Skeletal muscle cell (primary cell): ENCODE measurements at regions not wholly inside any gene's neighbourhood (a gene's known extent, or its start where the extent isn't known, plus 50 kb on each side); places are given as distances from the start of the nearest gene placed in this dataset.

Source experiments
- DNase-seq: peaks from one replicate; pipeline ENCODE4 v3.0.0-alpha.2; 2010; ENCODE audit warnings: low read depth
- H3K4me3 ChIP-seq: 2 replicates; pipeline ENCODE4 v1.5.1; 2011; ENCODE audit warnings: low read depth, mild to moderate bottlenecking, control low read depth, low read length, moderate library complexity

GRCh38 chr6:131381709-131382093 is 191.3 kb upstream of the ARG1 start:
- DNase-seq: no peak
- no peak overlapping the region for H3K4me3 ChIP-seq

DNA sequence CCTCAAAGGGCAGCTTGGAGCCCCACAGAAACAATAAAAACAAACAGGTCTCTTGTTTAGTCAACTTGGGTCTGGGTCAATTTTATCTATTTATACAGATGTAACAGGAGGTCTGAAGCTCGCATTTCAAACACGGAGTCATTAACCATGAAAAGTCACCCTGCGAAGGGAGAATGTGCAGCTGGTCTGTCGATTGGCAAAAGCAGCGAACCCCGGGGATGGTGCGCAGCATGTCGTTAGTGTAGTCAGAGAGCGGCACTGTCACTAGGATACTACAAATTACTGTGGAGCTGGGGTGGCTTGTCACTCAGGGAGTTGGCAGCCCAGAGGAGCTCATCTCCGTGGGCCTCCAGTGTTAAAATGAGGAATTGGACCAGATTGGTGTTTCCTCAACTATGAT is 190.4 kb upstream of the ARG1 start:
- no peak for DNase-seq
- H3K4me3 ChIP-seq: no peak overlapping the region

GRCh38 chr6:131383421-131384411 is 189.3 kb upstream of the ARG1 start:
- no peak overlapping the region for H3K4me3 ChIP-seq
- DNase-seq: no peak

DNA sequence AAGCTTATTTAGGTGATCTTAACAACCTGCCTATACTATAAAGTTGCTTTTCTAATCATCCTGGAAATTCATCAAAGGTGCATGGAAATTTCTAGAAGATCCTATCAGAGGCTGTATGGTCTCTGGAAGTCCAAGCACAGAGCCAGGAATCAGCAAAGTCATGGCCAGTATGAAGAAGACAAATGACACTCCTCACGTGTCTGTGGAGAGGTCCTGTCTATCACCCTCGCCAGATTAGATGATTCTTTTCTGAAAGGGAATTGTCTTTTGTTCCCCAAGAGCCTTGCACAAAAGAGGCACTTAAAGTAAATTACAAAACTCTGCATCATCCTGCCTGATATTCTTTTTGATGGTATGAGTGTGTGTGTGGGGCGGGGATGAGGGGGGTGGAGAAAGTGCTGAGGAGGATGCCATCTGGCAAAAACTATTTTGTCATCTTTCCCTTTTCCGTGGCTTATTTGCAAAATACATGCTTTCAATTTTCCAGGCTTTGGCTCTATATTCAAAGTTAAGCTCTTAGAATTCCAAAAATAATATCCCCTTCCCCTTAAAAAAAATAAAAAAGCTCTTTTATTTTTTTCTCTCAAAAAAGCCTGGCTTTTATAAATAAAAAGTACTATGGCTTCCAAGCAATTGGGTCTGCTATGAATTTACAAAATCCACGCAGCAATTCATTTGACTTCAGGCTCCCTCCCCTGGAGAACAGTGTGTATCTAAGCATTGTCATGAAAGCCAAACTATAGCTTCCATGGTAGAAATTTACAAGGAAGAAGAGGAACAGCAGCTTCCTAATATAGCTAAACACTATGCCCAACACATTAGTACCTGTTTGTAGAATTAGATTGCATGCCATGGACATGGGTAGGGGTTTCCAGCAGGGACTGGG is 185.2 kb upstream of the ARG1 start:
- no peak overlapping the region for H3K4me3 ChIP-seq

DNA sequence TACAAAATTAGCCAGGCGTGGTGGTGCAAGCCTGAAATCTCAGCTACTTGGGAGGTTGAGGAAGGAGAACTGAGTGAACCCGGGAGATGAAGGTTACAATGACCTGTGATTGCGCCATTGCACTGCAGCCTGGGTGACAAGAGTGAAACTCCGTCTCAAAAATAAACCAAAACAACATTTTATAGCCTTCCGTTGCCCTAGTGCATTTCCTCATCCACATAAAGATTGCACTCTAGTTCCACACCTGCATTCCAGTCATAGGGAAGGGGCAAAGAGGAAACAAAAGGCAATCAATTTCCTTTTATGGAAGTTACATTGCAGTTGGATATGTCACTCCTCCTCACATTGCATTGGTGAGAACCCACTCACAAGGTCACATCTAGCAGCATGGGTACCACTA is 182.7 kb upstream of the ARG1 start:
- DNase-seq: no peak
- no peak overlapping the region for H3K4me3 ChIP-seq

More for the DNA sequence above, 185.2 kb upstream of the ARG1 start:
- DNase-seq: no peak

DNA sequence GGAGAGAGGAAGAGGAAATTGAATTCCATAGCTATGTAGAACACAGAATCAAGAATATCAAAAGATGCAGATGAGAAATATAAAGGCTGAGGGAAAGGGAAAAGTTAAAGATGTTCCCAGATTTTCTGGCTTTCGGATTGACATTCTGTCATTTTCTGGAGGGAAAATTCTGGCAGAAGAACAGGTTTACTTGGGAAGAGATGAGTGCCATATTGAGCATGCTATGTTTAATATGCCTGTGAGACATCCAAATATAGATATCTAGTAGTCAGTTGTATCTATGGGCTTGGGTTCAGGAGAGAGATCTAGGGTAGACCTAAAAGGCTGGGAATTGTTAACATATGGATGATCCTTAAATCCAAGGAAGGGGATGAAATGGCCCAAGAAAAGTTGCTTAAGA is 181.9 kb upstream of the ARG1 start:
- DNase-seq: no peak
- no peak overlapping the region for H3K4me3 ChIP-seq

- DNase-seq: no peak
- H3K4me3 ChIP-seq: no peak overlapping the region
Observed at GRCh38 chr6:131393433-131393832, 179.6 kb upstream of the ARG1 start.

DNA sequence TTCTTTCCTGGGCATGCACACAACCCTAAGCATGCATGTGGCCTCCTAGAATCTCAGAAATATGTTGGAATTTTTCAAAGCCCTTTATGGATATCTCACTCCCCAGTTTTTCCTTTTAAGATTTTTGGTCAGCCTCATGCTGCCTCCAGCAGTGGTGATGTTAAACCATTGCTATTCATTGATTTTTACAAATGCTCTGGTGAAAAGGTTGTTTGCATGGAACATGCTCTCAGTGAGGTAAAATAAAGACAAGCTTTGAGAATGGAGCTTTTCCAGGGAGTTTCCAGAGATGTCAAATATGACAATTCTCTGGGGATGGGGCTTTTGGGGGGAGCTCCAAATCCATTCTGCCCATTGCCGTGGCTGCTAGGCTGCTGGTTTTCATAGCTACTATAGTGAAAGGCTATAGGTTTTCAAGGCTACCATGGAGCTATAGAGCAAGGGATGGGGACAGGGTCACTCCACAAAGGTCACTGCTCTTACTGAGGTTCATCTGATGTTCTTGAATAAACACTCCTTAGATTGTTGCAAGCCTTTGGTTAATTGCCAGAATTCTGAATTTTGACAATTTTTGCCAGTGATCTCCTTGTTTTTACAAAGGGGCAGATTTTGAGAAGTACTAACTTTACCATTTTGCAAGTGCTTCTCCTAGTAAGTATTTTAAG is 178.1 kb upstream of the ARG1 start:
- DNase-seq: no peak

DNA sequence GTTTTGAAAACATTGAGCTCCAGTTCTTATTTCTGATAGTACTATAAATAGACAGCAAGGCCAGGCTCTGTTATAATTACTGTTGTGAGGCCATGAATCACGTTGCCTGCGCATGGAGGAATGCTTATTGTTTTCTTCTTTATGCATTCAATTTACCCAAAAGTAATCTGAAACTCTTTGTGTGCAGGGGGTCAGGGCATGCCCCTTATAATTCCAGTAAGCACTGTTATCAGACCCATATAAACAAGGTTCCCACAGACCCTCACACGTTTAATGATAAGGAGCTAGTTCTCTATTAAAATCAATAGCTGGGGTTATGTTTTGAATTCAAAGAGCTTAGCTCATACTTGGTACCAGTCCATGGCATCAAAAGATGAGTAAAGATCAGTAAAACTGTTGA is 174.8 kb upstream of the ARG1 start:
- no peak overlapping the region for H3K4me3 ChIP-seq
- DNase-seq: no peak

More for the DNA sequence above, 178.1 kb upstream of the ARG1 start:
- no peak overlapping the region for H3K4me3 ChIP-seq

- no peak overlapping the region for H3K4me3 ChIP-seq
Observed at GRCh38 chr6:131399433-131399832, 173.6 kb upstream of the ARG1 start.

GRCh38 chr6:131400054-131400778 is 172.8 kb upstream of the ARG1 start:
- peak; percentile 90 for DNase-seq
- no peak overlapping the region for H3K4me3 ChIP-seq

More at GRCh38 chr6:131399433-131399832, 173.6 kb upstream of the ARG1 start:
- DNase-seq: no peak

DNA sequence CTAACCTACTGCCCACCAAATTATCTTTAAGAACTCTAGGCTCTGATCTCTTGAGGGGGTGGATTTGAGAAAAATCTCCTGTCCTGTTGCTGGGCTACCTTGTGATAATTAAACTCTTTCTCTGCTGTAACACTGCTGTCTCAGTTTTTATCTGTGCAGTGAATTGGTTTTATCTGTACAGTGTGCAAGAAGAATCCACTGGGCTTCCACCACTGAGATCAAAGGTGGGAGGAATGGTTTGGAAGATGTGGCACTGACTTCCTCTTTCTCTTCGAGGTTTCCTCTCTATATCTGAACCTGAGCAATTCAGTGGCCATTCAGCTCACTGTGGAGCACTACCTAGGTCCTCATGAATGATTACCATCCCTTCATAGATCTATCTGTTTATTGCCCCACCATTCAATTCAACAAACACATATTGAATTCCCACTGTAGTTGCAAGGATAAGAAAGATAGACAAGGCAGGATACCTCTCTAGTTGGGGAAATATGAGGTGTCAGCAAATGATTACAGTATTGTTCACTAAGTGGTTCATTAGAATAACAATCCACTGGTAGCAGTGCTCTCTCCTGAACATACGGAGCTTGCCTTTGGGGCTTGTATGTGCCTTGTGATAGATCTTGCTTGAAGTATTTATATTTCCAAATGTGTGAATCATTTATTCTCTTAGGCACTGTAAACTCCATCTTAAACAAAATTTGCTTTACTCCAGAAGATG is 172.1 kb upstream of the ARG1 start:
- no peak overlapping the region for H3K4me3 ChIP-seq
- no peak for DNase-seq

DNA sequence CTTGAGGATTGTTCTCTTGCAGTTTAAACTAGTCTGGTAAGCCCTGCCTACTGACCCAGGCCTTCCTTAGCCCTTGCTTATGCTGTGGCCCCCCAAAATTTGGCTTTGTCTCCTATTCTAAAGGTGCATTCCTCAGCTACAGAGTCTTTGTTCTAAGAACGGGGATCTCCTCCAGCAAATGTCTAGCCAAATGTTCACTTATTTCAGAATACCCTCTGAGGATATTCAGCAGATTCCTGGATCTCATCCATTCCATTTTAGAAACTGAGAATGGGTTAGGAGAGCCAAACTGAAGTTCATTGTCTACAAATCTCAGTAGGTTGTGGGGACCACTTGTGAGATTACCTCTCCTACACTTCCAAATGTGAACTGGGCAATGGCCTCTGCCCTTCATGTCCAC is 164.2 kb upstream of the ARG1 start:
- DNase-seq: no peak

GRCh38 chr6:131410785-131411184 is 162.2 kb upstream of the ARG1 start:
- H3K4me3 ChIP-seq: no peak overlapping the region
- DNase-seq: no peak

More for the DNA sequence above, 164.2 kb upstream of the ARG1 start:
- H3K4me3 ChIP-seq: no peak overlapping the region

DNA sequence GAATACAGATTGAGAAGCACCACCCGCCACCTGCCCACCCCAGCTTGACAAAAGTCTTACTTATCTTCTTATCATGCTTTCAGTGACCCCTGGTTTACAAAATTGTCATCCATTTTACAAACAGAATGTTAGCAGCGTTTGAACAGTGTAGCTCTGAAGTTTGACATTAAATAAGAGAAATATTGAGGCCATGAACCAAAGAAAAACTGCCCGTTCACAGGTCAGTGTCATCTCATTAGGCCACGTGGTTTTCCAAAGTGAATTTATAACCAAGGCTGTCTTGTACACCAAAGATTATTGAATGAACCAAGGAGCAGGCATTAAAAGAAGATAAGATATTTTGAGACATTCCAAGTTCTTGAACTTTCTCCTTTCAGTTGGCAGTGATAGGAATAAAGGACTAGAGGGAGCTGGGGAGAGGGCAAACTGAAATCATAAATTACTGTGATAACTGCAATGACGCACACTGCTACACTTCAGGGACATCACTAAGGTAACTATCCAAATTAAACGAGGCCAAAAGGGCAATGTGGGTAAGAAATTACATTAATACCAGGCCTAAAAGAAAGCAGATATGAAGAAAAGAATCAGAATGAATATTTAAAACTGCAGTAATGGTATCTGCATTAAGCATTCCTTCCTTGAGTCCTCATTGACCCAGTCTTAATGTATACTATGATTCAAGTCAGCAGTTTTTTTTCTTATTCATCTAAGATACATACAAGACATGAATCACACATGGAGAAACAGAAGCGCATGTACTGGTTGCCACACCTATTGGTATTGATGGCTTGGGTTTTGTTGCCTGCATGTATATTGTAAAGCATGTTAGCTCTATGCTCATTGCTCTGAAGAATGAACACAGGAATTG is 159.8 kb upstream of the ARG1 start:
- DNase-seq: no peak
- no peak overlapping the region for H3K4me3 ChIP-seq

DNA sequence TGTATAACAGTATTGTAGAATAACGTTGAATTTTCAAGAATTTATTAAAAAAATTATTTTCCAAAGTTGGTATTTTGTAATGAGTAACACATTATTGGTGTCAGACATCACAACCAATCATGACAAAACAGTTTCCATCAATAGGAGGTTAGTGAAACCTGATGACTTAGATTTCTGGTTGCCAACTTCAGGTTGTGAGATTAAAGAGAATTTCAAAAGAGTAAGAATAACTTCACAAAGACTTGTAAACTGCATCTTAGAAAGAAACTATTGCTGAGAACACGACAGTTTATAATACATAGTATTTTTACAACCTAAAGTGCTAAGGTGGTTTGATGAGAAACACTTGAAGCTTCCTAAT is 159.2 kb upstream of the ARG1 start:
- DNase-seq: no peak
- no peak overlapping the region for H3K4me3 ChIP-seq

DNA sequence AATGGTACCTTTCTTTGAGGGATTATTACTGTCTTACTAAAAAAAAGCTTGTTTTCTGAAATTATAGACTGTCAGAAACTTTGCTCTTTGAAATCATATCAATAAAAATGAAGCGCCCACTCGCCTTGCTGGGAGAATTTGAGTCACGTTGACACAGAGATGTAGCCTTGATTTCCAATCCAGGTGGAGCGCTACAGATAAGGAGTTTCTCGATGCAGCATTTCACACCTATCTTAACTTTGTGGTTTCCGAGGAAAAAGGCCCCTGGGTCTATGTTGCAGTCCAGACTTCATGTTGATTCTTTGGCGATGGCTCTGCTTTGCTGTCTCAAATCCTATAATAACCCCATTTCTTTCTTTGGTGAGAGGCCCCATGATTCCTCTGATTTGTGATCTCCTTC is 158.1 kb upstream of the ARG1 start:
- DNase-seq: no peak
- H3K4me3 ChIP-seq: no peak overlapping the region

DNA sequence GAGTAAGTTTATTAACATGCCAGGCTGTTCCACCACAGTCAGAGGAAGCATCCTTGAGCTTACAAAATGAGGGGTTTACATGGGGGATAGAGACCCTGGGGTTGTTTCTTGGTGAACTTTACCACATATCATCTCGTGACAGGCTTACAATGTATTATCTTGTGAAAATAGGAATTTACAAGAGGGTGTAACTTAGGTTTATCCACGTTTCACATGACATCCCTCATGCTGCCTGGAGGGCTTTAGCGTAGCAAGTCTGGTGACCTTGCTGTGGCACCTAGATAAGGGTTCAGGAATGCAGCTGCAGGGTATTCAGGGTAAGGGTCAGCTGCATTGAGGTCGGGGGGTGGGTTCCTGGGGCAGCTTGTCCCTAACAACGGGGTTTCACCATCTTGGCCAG is 154.6 kb upstream of the ARG1 start:
- DNase-seq: no peak
- no peak overlapping the region for H3K4me3 ChIP-seq
